ENCODE measurements at regions not wholly inside any gene's neighbourhood (a gene's known extent, or its start where the extent isn't known, plus 50 kb on each side); places are given as distances from the start of the nearest gene placed in this dataset.

DNA sequence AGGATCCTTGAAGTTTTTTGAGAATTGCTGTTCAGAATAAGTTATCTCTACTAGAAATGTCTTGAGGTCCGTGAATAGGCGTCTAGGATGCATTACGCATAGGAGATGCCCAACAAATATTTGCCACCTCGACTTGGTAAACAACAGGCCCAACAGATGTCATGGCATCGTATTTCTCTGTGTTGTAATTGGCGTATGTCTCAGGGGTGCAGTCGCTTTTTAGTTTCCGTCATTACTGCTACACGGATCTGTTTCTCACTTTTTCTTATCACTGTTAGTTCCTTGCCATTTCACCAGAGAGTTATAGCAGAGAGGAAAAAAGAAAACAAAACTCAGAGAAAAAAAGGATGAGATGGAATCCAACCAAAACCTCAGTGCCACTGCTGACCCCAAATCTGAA, 73.0 kb upstream of the SFMBT2 start:
- no peak for DNase-seq
- no peak overlapping the region for H3K4me3 ChIP-seq
- H3K27ac ChIP-seq: no peak overlapping the region
- TF ChIP-seq, protein P1, sequence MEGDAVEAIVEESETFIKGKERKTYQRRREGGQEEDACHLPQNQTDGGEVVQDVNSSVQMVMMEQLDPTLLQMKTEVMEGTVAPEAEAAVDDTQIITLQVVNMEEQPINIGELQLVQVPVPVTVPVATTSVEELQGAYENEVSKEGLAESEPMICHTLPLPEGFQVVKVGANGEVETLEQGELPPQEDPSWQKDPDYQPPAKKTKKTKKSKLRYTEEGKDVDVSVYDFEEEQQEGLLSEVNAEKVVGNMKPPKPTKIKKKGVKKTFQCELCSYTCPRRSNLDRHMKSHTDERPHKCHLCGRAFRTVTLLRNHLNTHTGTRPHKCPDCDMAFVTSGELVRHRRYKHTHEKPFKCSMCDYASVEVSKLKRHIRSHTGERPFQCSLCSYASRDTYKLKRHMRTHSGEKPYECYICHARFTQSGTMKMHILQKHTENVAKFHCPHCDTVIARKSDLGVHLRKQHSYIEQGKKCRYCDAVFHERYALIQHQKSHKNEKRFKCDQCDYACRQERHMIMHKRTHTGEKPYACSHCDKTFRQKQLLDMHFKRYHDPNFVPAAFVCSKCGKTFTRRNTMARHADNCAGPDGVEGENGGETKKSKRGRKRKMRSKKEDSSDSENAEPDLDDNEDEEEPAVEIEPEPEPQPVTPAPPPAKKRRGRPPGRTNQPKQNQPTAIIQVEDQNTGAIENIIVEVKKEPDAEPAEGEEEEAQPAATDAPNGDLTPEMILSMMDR (IDR thresholded peaks at IDR 0.05): no peak
- TF ChIP-seq POLR2A (IDR thresholded peaks at IDR 0.05): no peak
- peaks cover 4% of the 10 kb centered on the region for H3K4me1 ChIP-seq
- no peaks in the 10 kb centered on the region for H3K36me3 ChIP-seq (ENCODE audit: low read depth, missing control alignments)
- 83 to 87% methylated on average over 9 of the region's 9 CpGs for WGBS, 2 donors
- no peaks in the 10 kb centered on the region for H3K27me3 ChIP-seq
- no peaks in the 10 kb centered on the region for H3K9me3 ChIP-seq
- intact Hi-C loops (cut with DNase I; ENCODE audit: low total_unique reads): no loop called here

DNA sequence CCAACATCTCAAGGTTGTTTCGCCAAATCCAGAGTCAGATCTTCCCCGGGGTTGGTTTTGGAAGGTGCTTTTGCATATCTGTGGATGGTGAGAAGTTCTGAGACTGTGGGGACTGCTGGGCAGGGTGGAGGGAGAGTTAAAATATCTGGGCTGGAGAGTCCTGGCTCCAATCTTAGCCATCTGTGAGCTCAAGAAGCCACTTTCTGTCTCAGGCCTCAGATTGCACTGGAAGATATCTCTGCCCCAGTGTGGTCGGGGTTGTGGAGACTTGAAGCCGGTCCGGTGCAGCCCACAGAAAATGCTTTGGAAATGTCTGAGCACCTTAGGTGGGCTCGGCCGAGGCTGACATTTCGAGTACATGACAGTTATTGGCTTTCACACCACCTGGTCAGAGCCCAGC, 72.2 kb upstream of the SFMBT2 start:
- TF ChIP-seq, protein P1 (IDR thresholded peaks at IDR 0.05): no peak
- no peak for TF ChIP-seq POLR2A (IDR thresholded peaks at IDR 0.05)
- intact Hi-C loops (cut with DNase I; ENCODE audit: low total_unique reads): no loop called here
- Histone ChIP-seq H3K4me1 (peaks cover 4% of the 10 kb centered on the region), H3K9me3 (no peaks in the 10 kb centered on the region), H3K27me3 (no peaks in the 10 kb centered on the region), H3K4me3 (no peak overlapping the region), H3K36me3 (ENCODE audit: low read depth, missing control alignments) (no peaks in the 10 kb centered on the region), H3K27ac (no peak overlapping the region)
- no peak for DNase-seq
- 87 to 90% methylated on average over 4 to 8 of the region's 8 CpGs for WGBS, 2 donors

DNA sequence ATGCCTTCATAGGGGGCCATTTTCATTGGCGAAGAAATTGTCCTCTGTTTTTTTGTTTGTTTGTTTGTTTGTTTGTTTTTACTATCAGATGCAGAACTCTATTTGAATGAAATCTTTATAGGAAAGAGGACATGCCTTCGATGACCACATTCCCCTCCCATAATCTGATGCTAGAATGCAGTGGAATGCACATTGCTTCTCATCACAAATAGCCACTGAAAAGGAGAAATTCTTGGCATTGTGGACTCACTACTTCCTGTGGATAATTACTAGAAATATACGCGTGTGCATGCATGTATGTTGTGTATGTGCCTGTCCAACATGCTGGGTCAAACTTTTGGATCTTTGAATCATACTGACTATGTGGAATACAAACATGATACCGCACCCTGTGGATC, 70.5 kb upstream of the SFMBT2 start:
- no peak overlapping the region for H3K27ac ChIP-seq
- no peaks in the 10 kb centered on the region for H3K27me3 ChIP-seq
- H3K9me3 ChIP-seq: no peaks in the 10 kb centered on the region
- TF ChIP-seq, protein P1 (IDR thresholded peaks at IDR 0.05): no peak
- TF ChIP-seq POLR2A (IDR thresholded peaks at IDR 0.05): no peak
- DNase-seq: no peak
- H3K4me1 ChIP-seq: no peaks in the 10 kb centered on the region
- H3K36me3 ChIP-seq (ENCODE audit: low read depth, missing control alignments): no peaks in the 10 kb centered on the region
- no peak overlapping the region for H3K4me3 ChIP-seq
- 71 to 72% methylated on average over 5 of the region's 5 CpGs for WGBS, 2 donors
- intact Hi-C loops (cut with DNase I; ENCODE audit: low total_unique reads): no loop called here

DNA sequence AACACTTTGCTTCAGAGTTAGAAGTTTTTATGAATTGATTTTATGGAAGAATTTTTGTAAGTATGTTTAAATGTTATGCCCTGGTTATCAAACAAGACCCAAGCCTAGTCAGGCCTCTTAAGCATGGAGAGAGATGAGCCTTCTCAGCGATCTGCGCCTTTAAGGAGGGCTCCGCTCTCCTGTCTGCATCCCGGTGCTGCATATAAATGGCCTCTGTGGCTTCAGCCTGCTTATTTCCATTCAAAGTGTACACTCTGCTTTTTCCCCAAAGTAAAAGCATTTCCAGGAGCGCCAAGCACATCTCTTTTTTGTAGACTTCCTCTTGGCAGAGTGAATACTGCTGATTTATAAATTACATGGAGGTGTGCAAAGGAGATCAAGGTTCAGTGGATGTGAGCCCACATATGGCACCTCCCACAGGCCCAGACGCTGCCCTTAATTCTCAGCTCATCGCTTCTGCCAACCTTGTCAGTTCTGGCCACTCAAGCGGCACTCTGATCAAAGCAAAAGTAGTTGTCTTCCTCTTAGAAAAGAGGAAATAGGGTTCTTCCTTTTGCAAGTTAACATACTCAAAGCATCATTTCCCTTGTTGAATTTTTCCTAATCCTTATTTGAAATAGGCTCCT, 70.0 kb upstream of the SFMBT2 start:
- no peak for DNase-seq
- no peak overlapping the region for H3K27ac ChIP-seq
- no peaks in the 10 kb centered on the region for H3K4me1 ChIP-seq
- no peaks in the 10 kb centered on the region for H3K36me3 ChIP-seq (ENCODE audit: low read depth, missing control alignments)
- no peaks in the 10 kb centered on the region for H3K9me3 ChIP-seq
- TF ChIP-seq, protein P1 (IDR thresholded peaks at IDR 0.05): no peak
- no peak for TF ChIP-seq POLR2A (IDR thresholded peaks at IDR 0.05)
- intact Hi-C loops (cut with DNase I; ENCODE audit: low total_unique reads): no loop called here
- H3K4me3 ChIP-seq: no peak overlapping the region
- WGBS, 2 donors: 63 to 66% methylated on average over 8 of the region's 8 CpGs
- no peaks in the 10 kb centered on the region for H3K27me3 ChIP-seq

DNA sequence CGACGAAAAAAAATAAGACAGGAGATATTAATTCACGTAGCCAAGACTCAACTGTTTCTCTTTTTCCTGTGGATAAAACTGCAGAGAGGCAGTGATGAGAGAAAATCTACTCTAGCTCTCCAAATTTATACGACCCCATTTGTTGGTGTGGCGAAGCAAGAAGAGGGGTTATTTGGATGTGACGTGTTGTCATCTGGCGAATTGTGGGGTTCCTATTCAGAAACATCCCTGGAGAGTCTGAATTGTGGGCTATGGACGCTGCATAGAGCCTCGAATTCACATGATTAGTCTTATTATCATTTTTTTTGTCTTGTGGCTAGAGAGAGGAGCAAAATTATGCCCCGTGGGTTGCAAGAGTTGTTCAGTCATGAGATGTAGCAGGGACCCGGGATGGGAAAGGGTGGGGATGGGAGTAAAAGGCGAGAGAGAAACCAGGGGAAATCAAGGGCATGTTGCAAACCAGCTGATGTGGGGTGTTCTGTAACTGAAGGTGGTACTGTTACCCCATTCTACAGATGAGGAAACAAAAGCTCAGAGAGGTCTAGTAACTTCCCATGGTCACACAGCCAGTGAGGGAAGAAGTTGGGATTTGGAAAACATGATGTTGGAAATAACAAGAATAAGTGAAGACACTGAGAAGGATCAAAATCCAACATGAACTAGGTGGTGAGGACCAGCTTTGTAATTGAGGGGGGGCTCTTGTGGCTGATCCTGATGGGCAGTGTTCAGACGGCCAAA, 69.2 kb upstream of the SFMBT2 start:
- no peaks in the 10 kb centered on the region for H3K4me1 ChIP-seq
- no peaks in the 10 kb centered on the region for H3K36me3 ChIP-seq (ENCODE audit: low read depth, missing control alignments)
- no peaks in the 10 kb centered on the region for H3K9me3 ChIP-seq
- no peak overlapping the region for H3K4me3 ChIP-seq
- TF ChIP-seq, protein P1 (IDR thresholded peaks at IDR 0.05): no peak
- no peak for TF ChIP-seq POLR2A (IDR thresholded peaks at IDR 0.05)
- no peaks in the 10 kb centered on the region for H3K27me3 ChIP-seq
- intact Hi-C loops (cut with DNase I; ENCODE audit: low total_unique reads): no loop called here
- WGBS, 2 donors: 89 to 93% methylated on average over 13 of the region's 13 CpGs
- DNase-seq: no peak
- H3K27ac ChIP-seq: no peak overlapping the region
